Activated T-helper 1 cell treated with anti-CD3 and anti-CD28 coated beads, Interleukin-2, amount 50 U/mL, for 16 hours (primary cell): ENCODE measurements at regions not wholly inside any gene's neighbourhood (a gene's known extent, or its start where the extent isn't known, plus 50 kb on each side); places are given as distances from the start of the nearest gene placed in this dataset.
"Not testable (repeated sequence)": the region's sequence is repeated elsewhere in the genome, so short reads cannot be mapped to it uniquely, and the experiment has no call there.

Experiments
- DNase-seq, 2 donors: peaks; one replicate each; pipeline ENCODE4 v3.0.0-alpha.2; 2020; ENCODE audit warnings: low read depth in 1 of 2, low spot score in 1 of 2

- no peak for DNase-seq
Measured at GRCh38 chr13:58341318-58341717, 709.8 kb downstream of the PCDH17 start.

DNA sequence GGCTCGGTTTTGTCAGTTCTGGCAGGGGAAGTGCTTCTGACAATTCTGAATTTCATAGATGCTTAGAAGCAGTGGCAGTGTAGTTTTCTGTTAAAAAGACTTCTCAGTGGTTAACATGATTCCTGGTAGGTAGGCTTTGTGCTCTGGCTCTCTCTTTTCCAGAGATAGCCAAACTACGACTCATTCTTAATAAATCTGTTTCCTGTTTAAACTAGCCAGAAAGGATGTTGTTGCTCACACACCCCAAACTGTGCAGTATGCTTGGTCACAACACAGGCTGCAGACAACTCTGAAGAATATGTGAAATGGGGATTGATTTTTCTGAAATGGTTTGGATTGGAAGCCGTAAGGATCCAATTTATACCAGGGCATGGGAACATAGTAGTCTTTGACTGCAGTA is 711.5 kb downstream of the PCDH17 start:
- DNase-seq = no peak

- not testable (repeated sequence) for DNase-seq
Measured at GRCh38 chr13:58352100-58352499, 720.6 kb downstream of the PCDH17 start.

GRCh38 chr13:58369936-58370335 is 738.4 kb downstream of the PCDH17 start:
- no peak for DNase-seq

GRCh38 chr13:58376349-58376748 is 744.8 kb downstream of the PCDH17 start:
- DNase-seq = no peak

DNA sequence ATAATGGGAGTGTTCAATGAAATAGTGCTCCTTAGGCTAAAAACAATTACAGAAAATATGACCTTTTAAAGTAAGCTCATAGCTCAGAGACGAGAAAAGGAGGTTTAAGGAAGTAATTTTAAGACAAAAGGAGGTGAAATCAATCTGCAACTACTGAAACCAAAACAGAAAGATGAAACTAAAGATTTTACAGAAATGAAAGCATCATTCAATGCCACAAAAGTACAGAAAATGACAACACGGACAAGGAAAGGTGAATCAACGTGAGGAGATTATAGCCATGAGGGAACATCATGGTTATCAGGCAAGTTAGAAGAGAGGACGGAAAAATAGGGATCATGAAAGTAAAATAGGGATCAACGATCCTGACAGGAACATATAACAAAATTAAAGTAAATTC is 745.2 kb downstream of the PCDH17 start:
- DNase-seq = no peak

DNA sequence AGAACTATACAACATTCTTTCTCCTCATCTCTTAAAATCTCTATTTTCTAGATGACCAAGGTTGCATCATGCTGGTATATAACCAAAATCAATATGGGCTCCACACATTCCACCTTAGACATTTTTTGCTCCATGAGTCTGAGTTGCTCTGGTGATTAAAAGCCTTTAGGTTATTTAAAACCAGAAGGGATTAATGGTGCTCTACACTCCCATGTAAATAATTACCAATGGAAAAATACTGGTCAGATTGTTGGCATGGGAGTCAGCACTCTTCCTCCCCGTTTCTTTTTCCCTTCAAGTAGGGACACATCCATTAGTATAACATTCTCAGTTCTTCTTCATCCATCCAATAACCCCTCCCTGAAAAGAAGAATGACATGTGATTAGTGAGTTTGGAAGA is 747.7 kb downstream of the PCDH17 start:
- DNase-seq = no peak

- not testable (repeated sequence) for DNase-seq
Measured at GRCh38 chr13:58385336-58385735, 753.8 kb downstream of the PCDH17 start.

DNA sequence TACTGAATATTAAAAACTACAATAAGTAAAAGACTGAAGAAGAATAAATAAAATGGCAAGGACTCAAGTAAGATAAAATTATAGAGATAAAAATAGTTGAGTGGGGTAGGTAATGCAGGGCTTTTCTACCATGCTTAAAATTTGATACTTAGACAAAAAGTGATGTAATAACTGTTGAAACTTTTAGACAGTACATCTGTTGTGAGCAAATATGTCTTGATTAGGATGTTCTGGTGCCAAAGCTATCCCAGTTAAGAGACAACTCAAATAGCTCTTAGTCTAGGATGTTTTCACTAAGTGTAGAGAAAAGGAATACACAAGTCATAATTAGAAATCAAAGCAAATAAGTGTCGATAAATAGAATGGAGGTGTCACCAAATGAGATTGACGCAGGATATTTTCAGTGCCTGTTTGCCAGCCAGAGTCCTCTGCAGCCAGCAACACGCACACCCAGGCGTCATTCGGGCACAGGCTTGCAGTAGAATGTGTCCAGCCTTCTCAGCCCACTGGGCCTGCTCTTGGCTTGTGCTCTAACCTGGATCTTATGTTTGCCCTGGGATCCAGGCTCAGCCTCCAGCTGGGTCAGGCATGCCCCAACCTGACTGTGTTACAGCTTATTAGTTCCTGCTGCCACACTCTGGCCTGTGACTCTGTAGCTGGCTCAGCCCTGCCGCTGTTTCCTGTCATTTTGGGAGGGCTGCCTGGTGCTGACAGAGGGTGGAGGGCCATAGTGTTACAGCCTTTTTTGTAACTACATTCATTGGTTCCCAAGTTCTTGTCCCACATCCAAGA is 766.2 kb downstream of the PCDH17 start:
- DNase-seq = no peak

GRCh38 chr13:58399263-58399662 is 767.7 kb downstream of the PCDH17 start:
- DNase-seq = no peak

- DNase-seq = no peak
Measured at GRCh38 chr13:58406545-58406944, 775.0 kb downstream of the PCDH17 start.

DNA sequence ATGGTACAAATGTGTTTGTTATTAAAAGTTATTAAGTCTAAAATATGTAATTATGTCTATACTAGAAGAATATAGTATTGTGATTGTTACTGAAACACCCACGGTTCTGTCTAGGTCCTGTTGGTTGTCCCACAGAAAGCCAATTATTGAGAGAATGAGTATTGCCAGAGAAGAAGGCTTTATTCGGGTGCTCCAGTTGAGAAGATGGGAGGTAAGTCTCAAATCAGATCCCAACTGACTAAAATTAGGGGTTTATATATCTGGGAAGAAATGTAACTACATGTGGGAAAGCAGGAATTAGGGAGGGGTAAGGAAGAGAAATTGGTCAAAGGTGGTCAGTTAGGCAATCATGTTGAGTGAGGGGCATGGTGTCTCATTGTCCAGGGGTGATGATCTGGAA is 798.4 kb downstream of the PCDH17 start:
- no peak for DNase-seq

DNA sequence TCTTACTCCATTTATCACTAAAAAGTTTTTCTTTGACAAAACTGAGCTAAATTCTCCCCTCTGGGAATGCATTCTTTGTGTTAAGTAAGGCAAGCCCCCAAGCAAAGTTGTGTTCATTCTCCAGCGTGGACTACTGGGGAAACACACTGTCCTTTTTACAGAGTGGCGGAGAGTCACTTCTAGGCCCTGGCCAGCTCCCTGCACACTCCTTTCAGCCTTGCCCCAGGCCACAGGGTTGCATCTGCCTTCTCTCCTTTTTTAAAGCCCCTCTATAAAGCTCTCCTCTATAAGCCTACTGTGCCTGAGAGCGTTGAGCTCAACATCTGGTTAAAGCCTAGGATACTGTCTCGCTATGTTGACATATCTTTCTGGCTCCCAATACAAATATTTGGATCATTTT is 803.4 kb downstream of the PCDH17 start:
- DNase-seq = no peak

GRCh38 chr13:58437427-58437826 is 805.9 kb downstream of the PCDH17 start:
- DNase-seq = no peak

DNA sequence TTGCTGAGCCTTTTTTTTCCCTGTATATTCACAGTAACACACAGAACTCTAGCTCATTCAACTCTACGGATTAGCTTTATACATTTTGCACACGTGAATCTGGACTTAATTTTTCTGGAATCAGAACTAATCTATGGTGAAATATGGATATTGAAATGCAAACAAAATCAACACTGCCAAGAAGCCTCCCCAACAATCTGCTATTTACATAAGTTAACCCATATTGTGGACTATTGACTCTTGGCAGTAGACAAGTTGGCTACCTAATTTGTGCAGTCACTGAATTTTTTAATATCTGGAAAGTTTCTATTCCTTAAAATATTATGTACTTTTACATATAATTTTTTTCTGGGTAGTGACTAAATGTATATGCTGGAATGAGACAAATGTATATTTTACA is 815.4 kb downstream of the PCDH17 start:
- DNase-seq = no peak

DNA sequence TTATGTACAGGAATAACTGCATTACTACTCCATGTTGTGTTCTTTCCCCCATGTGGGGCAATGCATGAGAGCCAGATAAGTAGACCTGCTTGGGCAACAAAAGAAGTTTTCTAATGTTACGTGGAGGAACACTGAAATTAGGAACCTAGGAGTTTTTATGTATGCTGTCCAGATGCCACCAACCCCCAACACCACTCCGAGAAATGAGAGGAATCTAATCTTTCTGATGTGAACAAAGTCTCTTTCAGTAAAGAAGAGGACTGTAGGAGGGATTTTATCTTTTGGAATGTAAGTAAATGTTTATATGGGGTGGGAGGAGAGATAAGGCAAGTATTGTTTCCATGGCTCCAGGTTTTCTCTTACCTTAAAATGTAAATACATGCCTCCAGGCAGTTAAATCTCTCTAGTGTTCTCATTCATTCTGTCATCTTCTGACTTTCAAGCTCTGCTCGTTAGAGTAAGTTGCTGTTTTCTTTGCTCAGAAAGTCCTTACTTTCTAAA is 820.6 kb downstream of the PCDH17 start:
- DNase-seq = no peak

- no peak for DNase-seq
Measured at GRCh38 chr13:58455094-58455493, 823.5 kb downstream of the PCDH17 start.

DNA sequence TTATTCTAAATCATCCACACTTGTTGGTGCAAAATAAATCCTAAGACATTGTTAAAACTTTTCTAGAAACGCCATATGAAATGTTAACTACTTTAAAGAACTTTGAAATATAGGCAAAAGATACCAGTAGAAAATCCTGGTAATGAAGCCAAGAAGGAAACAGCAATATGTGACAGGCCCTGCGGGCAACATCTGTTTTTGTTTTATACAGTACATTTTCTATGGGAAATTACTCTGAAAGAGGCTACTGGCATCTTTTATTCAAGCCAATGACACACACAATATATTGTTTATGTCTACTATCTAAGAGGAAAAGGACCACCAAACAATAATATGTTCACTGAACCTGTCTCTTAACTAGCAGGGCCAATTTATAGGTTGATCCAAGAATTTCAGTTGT is 829.7 kb downstream of the PCDH17 start:
- DNase-seq = no peak

- DNase-seq = no peak
Measured at GRCh38 chr13:58463841-58464240, 832.3 kb downstream of the PCDH17 start.

GRCh38 chr13:58467176-58467575 is 835.6 kb downstream of the PCDH17 start:
- DNase-seq = no peak

DNA sequence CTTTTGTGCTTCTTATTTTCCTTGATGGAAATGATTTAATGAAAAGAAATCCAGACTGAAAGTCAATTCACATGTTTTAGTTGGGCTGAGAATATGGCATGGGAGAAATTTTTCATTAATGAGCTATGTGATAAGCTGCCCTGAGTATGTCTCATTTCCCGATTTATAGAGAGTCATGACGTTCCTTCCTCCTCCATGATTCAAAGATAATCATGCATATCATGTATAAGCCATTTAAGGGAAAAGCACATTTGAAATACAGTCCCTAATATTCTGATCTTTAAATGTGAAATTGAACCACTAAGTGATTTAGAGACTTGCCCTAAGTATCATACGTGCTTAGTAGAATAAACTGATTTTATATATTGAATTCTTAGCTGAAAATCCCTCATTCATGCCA is 840.9 kb downstream of the PCDH17 start:
- DNase-seq = no peak

GRCh38 chr13:58474581-58474980 is 843.0 kb downstream of the PCDH17 start:
- no peak for DNase-seq
